GM18520 (cell line): ENCODE measurements at regions not wholly inside any gene's neighbourhood (a gene's known extent, or its start where the extent isn't known, plus 50 kb on each side); places are given as distances from the start of the nearest gene placed in this dataset.
"Not testable (repeated sequence)": the region's sequence is repeated elsewhere in the genome, so short reads cannot be mapped to it uniquely, and the experiment has no call there.

Experiments used
- ATAC-seq: cut with Tn5 transposase; IDR thresholded peaks from one replicate; pipeline ENCODE4 v1.9.1; 2021; ENCODE audit not compliant: unreplicated experiment

DNA sequence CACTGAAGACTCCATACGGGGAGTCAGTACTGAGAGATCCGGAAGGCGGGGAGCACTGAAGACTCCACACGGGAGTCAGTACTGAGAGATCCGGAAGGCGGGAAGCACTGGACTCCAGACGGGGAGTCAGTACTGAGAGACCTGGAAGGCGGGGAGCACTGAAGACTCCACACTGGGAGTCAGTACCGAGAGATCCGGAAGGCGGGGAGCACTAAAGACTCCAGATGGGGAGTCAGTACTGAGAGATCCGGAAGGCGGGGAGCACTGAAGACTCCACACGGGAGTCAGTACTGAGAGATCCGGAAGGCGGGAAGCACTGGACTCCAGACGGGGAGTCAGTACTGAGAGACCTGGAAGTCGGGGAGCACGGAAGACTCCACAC is 77.2 kb downstream of the DLL1 start:
- not testable (repeated sequence) for ATAC-seq

DNA sequence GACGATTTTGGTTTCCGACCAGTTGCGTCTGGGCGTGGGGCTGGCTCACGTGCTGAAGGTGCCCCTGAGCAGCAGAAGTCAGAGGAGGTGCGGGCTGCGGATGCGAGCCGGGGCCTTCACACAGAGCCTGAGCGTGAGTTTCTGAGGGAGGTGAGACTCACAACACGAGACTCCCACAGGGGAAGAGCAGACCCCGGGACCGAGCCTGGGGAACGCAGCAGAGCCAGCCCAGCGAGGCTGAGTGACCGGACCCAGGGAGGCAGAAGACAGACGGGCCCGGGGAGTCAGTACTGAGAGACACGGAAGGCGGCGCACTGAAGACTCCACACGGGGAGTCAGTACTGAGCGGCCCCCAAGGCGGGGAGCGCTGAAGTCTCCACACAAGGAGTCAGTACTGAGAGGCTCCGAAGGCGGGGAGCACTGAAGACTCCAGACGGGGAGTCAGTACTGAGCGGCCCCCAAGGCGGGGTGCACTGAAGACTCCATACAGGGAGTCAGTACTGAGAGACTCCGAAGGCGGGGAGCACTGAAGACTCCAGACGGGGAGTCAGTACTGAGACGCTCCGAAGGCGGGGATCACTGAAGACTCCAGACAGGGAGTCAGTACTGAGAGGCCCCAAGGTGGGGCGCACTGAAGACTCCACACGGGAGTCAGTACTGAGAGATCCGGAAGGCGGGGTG is 77.8 kb downstream of the DLL1 start:
- ATAC-seq = no peak

DNA sequence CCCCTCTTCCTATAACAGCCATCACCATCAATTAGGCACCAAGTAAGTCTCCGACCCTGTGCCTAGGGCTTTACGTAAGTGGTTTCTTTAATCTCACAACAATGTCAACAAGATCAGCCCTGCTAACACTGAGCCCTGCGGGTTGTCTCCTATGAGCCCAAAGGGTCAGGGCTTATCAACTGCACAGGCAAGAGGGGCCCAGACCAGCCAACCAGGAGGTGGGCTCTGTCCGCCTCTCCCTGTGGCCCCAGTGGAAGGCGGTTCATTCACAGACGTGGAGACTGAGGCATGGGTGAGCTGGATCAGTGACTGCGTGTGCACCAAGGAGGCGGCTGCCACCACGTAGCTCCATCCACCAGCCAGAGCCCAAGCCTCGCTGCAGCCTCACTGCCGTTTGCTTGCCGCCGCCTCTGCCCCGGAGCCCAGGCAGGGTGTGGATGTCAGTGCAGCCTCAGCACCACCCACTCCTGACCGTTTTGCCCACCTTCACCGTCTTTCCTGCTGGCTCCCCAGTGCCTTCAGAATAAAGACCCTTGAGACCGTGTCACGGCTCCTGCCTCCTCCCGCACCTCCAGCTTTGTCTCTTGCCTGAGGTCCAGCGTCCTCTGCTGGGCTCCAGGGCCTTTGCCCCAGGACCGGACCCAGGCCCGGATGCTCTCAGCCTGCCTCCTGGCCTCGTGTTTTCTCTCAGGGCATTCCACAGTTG is 78.7 kb downstream of the DLL1 start:
- no peak for ATAC-seq

DNA sequence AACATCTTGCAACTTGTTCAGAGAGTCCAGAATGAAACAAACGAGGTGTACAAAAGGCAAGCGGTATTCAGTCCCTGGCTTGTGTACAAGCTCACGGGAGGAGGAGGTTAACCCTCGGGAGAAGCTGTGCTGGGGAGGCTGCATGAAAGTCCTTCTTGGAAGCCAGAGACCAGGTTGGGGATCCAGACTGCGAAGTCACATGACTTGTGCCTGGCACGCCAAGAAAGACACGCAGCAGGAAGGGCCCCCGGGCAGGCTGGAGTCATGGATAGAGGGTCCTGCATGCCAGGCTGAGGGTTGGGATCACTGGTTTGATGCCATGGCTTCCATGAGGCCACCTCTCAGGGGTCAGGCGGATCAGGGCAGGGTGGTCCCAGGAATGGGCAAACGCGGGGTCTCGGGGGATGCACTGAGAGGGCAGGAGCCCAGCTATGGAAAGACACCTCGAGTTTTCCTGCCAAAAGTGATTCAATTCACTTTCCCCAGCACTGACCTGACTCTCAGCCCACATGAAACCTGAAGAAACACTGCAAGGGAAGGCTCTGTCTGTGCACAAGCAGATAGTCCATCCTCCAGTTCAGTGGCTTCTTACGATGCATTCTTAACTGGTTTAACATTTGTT is 79.4 kb downstream of the DLL1 start:
- no peak for ATAC-seq

DNA sequence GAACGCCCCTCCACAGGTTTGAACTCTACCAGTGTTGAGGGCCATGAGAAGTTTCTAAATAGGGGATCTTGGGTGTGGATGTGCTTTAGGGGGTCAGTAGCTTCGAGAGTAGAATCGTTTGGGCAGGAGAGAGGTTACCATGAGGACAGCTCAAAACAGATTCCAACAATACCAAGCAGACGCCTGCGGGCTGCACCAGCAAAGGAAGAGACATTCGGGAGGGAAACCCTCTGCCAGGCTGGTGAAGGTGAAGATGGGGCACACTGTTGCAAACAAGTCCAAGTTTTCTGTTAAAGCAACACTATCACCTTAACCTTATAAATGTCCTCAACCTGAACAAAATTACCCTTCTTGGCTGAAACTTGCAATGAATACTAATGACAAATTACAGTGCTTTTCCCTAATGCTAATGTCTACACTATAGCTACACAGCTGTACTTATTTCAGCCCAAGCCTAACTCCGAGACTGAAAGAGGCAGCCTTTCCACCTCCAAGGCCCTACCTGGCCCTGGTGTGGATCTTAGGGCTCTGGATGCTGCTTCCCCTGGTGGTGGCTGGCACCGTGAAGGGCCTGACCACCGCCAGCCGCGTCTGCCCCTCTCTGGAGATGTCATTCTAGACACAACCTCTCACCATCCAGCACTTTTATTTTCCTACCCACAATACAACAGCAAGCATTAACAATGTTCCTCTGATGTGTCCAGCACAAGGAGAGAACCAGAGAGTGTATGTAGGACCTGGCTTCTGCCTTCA is 80.1 kb downstream of the DLL1 start:
- no peak for ATAC-seq

DNA sequence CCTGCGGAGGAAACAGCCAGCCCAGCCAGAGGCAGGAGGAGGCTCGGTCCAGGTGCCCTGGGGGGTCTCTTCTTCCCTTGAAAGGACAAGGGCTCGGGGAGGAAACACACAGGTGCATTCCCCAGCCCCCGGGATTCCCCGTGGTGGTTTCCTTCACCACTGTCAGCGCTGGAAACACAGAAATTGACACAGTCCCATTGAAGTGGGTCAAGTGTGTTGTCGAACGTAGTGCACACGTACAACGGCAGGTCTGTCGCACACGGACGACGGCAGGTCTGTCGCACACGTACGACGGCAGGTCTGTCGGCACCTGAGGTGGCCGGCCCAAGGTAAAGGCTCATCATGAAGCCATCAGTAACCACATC is 80.9 kb downstream of the DLL1 start:
- no peak for ATAC-seq

DNA sequence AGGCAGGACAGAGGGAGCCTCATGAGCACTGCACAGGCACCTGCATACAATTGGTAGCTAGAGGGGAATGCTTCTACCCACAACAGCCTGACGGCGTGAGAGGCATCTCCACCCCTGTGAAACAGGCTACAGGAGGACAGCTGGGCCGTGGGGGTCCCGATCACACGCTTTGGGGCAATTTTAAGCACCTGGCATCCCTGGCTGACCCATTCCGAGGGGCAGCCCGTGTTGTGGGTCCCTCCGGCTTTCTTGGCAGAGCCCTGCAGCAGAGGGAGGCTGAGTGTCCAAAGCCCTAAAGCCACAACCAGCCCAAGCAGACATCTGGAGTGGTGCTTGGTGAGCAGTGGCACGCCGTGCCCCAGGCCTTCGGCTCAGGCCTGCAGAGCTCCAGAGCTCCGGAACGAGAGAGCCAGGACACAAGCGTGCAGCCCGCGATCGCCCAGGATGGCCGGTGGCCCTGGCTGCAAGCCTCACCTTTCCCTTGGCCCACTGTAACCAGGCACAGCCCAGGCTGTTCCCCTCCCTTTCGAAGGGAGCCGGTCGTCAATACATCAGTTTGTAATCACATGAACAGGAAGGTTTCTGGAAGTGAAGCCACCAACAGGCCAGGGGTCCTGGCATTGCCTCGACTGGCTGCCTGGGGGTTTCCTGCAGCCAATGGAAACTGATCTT is 81.4 kb downstream of the DLL1 start:
- no peak for ATAC-seq

DNA sequence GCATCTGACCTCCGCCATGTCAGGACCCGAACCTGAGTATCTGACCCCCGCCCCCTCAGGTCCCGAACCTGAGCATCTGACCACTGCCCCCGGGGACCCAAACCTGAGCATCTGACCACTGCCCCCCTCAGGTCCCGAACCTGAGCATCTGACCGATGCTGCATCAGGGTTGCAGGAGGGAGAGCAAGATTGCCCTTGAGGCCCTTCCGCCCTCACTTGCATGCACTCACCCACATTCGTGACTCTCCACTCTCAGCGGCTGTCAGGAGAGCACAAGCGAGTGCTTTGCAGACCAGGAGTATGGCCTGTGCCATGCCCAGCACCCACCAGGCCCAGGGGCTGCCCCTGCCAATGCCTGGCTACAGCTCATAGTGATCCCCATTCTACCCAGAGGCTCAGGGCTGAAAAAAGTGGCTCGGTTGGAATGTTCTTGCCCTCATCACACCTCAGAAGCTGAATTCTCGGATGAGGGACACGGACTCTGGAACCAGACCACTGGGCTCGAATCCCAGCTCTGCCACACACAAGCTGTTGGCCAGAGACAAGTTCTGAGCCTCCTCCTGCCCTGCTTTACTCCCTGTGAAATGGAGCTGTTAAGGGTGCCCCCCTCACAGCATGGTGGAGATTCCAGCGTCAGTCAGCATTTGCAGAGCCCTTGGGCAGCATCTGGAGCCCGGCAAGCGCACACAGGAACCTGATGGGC is 82.1 kb downstream of the DLL1 start:
- no peak for ATAC-seq

DNA sequence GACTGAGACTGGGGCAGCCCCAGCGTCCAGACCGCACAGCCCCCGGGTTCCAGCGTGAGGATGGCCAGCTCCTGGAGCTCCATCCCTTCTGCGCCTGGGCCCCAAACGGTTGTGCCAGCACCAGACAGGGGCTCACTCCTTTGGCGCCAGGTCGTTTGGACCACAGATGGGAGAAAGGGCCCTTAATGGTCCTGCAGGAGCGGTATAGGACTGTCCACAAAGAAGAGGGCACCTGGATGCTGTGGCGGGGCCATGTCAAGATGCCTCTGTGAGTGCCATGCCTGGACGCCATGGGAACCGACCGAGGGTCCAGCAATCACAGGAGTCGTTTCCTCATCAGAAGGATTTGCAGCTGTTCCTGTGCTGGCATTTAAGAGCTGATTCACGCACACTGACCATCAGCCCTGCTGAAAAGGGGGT is 82.7 kb downstream of the DLL1 start:
- no peak for ATAC-seq

DNA sequence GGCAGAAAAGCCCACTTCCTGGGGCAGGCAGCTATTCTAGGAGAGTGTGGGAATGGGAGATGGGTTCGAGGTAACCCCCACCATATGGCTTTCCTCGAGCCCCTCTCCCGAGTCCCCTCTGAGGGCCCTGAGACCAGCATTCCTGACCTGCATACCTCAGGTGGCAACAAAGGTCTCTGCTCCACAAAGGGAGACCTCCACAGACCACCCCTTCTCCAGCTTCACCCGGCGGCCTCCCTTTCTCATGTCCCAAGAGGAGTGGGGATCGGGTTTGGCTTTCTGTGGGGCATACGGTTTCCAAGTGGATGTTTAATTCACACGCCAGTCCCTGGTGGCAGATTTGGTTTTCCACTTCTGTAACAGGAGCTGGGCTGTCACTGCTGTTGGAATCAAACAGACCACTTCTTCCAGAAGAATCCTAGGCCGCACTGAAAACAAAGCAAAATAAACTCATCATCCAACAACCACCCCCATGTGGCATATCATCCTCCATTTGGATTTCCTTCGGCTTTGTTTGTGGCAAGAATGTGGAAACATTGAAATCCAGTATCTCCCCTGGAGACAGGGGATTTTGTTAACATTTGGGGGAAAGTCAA is 83.2 kb downstream of the DLL1 start:
- ATAC-seq = no peak

DNA sequence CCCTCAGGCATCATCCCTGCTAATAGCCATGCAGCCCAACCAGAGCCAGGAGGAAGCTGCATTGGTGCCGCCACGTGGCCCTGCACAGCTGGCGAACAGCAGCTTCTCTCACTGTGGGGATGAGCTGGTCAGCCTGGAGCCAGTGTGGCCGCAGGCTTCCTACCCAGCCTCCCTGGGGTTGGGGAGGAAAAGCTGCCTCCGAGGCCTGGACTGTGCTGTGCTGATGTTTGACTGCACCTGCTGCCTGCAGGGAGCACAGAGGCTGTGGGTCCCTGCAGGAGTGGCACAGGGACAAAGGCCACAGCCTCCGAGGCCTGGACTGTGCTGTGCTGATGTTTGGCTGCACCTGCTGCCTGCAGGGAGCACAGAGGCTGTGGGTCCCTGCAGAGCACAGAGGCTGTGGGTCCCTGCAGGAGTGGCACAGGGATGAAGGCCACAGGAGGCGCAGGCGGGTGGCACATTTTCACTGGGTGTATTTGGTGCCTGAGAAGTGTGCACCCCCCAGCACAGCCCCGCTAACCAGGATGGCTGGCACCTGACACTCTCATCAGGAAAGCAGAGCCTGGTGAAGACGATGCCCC is 83.9 kb downstream of the DLL1 start:
- no peak for ATAC-seq

DNA sequence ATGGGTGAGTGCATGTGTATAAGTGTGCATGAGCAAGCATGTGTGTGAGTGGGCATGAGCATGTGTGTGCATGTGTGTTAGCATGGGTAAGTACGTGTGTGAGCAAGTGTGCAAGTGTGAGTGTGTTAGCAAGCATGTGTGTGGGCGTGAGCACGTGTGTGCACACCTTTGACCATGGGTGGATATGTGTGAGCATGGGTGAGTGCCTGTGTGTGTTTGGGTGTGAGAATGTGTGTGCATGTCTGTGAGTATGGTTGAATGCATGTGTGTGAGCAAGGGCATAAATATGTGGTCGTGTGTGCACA is 84.6 kb downstream of the DLL1 start:
- no peak for ATAC-seq

DNA sequence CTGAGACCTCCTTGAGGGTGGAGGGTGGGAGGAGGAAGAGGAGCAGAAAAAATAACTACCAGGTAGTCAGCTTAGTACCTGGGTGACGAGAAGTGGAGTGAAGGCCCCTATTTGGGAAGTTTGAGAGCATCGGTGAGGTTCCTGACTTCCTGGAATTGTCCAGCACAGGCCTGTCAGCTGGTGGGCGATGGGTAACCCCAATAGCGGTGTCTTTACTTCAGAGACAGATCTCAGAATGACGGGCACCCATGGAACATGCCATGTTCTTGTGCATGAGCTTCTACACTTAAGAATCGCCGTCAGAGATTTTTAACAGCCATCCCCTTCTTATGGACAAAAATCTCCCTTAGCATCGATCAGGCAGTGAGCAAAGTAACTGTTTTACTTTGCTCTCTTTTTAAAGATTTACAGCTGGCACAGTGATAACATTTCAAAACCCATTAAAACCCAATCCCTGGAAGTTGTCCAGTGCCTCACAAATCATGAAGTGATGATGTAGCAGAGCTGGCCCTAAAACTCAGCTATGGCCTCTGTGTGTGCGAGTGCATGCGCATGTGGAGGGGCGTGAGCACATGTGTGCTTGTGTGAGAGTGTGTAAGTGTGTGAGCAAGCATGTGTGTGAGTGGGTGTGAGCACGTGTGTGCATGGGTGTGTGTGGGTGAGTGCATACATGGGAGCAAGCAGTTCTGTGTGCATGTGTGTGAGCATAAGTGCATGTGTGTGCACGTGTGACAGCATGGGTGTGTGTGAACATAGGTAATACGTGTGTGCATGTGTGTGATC is 85.2 kb downstream of the DLL1 start:
- ATAC-seq = no peak

DNA sequence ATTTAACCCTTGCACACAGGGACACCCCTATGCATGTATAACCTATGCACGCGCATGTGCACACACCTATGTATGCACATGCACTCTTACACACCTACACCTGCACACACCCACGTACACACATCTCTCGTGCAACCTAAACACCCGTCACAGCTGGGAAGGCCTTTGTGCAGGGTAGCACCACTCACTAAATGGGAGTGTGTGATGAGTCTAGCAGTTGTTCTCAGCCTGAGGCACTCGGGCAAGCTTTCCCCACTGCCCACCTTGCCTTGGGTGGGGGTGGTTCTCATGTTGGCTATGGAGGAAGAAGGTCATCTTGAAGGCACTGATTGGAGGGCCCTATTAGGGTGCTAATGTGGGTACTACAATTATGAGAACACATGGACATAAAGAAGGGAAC is 85.8 kb downstream of the DLL1 start:
- no peak for ATAC-seq

DNA sequence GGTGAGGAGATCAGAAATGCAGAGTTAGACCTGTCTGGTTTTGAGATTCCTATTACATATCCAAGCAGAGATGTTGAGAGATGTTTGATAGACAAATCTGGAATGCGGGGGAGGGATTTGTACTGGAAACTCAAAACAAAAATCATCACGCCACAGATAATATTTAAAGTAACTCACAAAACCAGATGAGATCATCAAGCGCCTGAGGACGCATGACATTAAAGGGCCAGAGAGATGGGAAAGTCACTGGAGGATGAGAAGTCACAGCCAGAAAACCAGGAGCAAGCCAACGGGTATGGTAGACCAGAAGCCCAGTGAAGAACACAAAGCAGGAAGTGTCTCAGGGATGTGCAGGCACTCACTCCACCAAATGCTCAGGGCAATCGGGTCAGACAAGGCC is 87.7 kb downstream of the DLL1 start:
- ATAC-seq = no peak

DNA sequence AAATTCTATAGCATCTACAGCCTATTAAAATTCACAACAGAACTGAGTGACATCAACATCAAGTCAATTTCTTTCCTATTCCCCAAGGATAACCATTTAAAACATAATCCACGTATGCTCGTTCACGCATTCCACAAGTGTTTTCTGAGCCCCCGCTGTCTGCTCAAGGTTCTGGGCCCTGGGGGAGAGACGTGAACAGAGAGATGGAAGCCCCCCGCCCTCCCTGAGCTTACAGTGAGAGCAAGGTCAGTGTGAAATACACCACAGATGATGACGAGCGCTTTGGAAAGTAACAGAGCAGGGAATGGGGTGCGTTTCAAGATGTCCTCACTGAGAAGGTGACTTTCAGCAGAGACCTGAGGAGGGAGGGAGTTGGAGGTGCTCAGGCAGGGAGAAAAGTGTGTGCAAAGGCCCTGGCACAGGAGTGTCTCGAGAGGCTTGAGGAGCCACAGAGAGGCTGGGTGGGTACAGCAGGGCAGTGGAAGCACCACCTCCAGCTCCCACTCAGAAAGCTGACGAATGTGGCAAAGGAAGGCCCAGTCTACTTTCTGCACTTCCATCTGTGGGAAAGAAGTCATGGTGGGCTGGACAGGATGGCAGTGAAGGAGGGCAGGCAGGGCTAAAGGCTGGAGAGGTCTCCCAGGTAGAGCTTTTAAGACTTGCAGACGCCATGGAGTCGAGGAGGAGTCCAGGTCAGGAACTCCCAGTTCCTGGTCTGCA is 88.3 kb downstream of the DLL1 start:
- ATAC-seq = no peak

DNA sequence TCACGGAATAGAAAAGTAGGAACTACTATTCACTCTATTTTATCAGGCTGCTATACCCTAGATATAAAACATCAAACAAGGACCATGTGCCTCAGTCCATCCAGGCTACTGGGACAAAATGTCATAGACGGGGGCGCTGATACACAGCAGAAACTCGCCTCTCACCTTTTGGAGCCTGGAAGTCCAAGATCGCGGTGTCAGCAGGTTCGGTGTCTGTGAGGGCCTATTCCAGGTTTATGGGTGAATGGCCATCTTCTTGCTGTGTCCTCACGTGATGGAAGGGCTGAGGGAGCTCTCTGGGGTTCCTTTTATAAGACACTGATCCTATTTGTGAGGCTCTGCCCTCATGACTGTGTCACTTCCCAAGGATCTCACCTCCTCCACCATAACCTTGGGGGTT is 89.5 kb downstream of the DLL1 start:
- ATAC-seq = no peak

DNA sequence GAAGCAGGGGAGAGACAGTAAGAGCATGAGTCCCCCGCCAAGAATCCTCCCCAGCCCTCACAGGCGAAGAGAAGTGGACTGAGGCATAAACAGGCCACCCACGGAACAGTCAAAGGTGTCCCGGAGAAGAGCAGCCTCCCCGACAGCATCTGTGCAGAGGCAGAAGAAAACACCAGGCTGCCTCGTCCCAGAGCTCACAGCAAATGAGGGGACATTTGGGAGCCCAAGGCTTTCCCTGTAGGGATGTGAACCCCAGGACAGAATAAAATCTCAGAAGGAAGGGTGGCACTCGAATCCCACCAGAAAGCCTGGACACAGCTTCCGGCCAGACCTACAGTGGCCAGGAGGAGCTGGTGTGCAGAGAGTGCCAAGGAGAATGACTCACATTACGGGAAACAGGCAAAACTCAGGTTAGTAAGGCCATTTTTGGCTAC is 90.4 kb downstream of the DLL1 start:
- no peak for ATAC-seq

DNA sequence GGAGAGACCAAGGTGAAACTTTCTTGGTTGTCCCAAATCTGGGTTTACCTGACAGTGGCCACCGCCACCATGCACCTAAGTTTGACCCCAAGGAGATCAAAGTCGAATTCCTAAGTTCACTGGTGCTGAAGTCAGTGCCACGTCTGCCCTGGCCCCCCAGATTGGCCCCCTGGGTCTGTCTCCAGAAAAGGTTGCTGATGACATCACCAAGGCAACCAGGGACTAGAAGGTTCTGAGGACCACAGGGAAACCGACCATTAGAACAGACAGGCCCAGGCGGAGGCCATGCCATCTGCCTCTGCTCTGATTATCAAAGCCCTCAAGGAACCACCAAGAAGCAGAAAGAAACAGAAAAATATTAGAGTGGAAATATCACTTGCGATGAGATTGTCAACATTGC is 91.2 kb downstream of the DLL1 start:
- no peak for ATAC-seq
